Fibroblast of mammary gland (primary cell): ENCODE measurements at regions not wholly inside any gene's neighbourhood (a gene's known extent, or its start where the extent isn't known, plus 50 kb on each side); places are given as distances from the start of the nearest gene placed in this dataset.

Experiments used
- DNase-seq: peaks from one replicate; pipeline ENCODE4 v3.0.0-alpha.2; 2010; ENCODE audit warnings: low read depth
- H3K4me3 ChIP-seq: 2 replicates; pipeline ENCODE4 v1.5.1; 2011; ENCODE audit warnings: low read depth, mild to moderate bottlenecking, low read length, moderate library complexity; ENCODE audit not compliant: control insufficient read depth
- TF ChIP-seq, protein P1 (sequence below): conservative IDR thresholded peaks from 2 replicates; pipeline ENCODE4 v1.5.1; 2011; ENCODE audit warnings: low read depth, low read length, inconsistent platforms; ENCODE audit not compliant: control insufficient read depth, insufficient read depth

DNA sequence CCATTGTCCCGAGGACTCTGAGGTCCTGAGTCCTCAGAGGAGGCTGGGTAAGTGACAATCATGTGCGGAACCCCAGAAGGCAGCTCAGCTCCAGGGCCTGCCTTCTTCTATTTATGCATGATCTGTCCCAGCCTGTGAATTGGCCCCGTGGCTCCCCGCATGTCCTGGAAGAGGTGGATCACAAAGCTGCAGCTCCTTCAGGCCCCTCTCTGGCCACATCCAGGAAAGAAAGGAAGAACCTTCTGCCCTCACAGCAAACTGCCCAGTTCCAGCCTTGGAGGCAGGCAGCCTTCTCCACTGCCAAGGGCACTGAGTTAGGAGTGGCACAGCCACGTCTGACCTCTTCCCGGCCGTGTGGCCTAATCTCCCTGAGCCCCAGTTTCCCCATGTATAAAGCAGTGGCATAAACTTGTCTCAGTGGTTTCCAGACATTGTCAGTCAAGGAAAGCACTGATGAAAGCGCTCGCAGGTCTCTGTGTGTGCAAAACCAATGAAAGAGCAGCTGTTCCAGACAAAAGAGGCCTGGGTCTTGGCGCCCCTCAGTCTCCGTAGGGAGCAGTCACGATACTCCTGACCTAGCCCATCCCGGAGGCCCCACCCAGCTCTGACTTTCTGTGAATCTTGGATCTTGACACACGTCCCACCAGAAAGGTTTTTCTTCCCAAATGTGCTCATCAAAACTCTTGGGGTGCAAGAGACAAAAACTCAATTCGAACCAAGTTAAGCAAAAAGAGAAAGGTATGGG lies 497.3 kb downstream of the SHQ1 start:
- TF ChIP-seq, protein P1, sequence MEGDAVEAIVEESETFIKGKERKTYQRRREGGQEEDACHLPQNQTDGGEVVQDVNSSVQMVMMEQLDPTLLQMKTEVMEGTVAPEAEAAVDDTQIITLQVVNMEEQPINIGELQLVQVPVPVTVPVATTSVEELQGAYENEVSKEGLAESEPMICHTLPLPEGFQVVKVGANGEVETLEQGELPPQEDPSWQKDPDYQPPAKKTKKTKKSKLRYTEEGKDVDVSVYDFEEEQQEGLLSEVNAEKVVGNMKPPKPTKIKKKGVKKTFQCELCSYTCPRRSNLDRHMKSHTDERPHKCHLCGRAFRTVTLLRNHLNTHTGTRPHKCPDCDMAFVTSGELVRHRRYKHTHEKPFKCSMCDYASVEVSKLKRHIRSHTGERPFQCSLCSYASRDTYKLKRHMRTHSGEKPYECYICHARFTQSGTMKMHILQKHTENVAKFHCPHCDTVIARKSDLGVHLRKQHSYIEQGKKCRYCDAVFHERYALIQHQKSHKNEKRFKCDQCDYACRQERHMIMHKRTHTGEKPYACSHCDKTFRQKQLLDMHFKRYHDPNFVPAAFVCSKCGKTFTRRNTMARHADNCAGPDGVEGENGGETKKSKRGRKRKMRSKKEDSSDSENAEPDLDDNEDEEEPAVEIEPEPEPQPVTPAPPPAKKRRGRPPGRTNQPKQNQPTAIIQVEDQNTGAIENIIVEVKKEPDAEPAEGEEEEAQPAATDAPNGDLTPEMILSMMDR = no peak

DNA sequence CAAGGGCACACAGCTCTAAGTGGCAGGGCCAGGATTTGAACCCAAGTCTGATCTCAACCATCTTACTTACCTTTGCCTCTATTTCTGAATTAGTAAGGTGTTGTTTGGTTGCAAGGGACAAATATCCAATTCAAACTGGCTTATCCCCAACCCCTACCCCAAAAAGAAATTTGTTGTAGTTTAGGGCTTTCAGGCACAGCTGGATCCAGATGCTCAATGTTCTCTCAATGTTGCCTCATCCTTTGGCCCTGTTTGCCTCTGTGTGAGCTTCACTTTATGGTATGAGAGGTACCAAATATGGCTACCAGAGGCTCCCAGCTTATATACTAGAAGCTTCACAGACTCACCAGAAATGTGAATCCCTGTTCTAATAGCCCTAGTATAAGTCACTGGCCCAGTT lies 499.9 kb downstream of the SHQ1 start:
- H3K4me3 ChIP-seq = no peak overlapping the region
- DNase-seq = no peak
- TF ChIP-seq, protein P1 = no peak

More for the DNA sequence above, 497.3 kb downstream of the SHQ1 start:
- no peak overlapping the region for H3K4me3 ChIP-seq
- DNase-seq = no peak

DNA sequence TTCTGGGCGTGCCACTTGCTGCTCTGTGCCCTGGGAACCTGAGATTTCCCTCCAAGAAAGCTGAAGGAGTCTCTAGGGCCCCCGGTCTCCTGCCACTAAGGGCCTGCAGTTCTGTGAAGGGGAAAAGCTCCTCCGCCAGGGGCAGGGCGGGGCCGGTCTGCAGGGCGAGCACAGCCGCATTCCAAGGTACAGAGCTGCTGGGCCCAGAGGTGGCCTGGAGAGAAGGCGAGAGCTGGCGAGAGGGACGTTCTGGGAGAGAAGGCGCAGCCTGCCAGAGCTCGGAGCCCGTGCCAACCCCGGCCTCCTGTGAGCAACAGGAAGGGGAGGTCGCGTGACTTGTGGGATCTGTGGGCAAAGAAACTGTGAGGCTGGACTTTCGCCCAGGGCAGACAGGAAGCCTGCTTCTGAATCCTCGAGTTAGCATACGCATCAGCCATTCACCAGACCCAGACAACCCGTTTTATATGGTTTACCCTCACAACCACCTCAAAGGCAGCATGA lies 500.4 kb downstream of the SHQ1 start:
- TF ChIP-seq, protein P1 = no peak
- H3K4me3 ChIP-seq = no peak overlapping the region
- DNase-seq = no peak

DNA sequence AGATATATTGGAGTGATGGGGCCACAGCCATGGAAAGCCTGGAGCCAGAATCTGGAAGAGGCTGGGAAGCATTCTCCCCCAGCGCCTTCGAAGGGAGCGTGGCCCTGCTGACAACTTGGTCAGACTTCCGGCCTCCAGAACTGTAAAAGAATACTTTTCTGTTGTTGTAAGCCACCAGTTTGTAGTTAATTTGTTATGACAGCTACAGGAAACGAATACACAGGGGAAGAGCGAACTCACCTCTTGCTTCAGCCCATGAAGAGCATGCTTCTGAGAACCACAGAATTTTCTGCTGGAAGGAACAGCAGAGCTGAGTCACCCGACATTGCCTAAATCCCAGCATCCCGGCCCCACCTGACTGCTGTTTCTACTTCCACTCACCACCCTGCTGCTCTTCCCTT lies 501.7 kb downstream of the SHQ1 start:
- no peak overlapping the region for H3K4me3 ChIP-seq
- peak; percentile 99 for DNase-seq
- TF ChIP-seq, protein P1 = no peak

DNA sequence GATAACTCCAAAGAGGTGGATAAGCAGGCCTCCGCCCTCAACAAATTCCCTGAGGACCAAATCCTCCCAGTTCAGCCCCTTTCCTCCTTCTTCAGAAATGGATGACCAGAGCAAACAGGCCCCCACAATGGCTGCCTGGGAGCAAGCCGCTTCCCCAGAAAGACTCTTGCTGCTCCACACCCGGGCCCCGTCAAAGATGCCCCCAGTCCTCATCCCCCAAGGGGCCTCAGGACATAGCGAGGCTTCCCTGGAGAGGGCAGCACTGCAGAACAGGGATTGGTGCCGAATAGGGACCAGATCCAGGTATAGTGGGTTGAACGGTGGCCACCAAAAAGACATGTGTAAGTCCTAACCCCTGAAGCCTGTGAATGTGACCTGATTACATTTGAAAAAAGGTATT lies 502.3 kb downstream of the SHQ1 start:
- TF ChIP-seq, protein P1 = no peak
- no peak for DNase-seq
- H3K4me3 ChIP-seq = no peak overlapping the region

DNA sequence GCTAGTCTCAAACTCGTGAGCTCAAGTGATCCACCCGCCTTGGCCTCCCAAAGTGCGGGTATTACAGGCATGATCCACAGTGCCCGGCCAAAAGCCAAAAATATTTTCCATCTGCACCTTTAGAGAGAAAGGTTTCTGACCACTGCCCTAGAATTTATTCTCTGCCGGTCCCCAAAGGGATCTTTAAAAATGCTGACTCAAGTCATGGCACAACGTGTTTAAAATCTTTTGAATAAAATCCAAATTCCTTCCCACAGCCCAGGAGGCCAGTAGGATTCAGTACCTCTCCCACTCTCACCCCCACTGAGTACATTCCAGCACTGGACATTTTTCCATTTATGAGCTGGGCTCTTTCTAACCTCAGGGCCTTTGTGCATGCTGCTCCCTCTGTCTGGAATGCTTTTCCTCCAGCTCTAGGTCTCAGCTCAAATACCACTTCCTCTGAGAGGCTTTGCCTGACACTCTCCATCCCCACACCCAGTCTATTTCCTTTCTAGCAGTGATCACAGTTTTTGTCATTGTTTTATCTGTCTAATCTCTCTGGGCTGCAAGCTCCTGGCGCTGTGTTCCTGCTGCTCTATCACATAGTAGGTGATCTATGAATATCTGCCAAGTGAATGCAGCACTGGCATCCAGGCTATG lies 502.9 kb downstream of the SHQ1 start:
- TF ChIP-seq, protein P1 = no peak
- no peak overlapping the region for H3K4me3 ChIP-seq
- DNase-seq = peak; percentile 41
